ENCODE measurements at regions not wholly inside any gene's neighbourhood (a gene's known extent, or its start where the extent isn't known, plus 50 kb on each side); places are given as distances from the start of the nearest gene placed in this dataset.

GRCh38 chr7:54355842-54356241 lies 186.3 kb upstream of the VSTM2A start:
- intact Hi-C loops (cut with micrococcal nuclease) (no loop called here), dilution Hi-C loops (cut with MboI; ENCODE audit: extremely low pct_ligation_motif_present, low sequenced_read_pairs) (no loop called here)
- H3K4me1 ChIP-seq (ENCODE audit: control insufficient read depth, extremely low read depth, insufficient read depth, low read length), result no peaks in the 10 kb centered on the region
- H3K4me3 ChIP-seq (replicated peaks in 1 of 3; ENCODE audit: insufficient read depth in 1 of 3, low read depth in 1 of 3, low read length in 3 of 3), result no peak overlapping the region
- H3K9ac ChIP-seq (replicated peaks; ENCODE audit: extremely low read depth, insufficient read depth, low read length), result no peak overlapping the region
- no peak overlapping the region for H3K4me2 ChIP-seq (ENCODE audit: insufficient read depth, low read length)
- no peaks in the 10 kb centered on the region for H4K20me1 ChIP-seq (replicated peaks; ENCODE audit: control insufficient read depth, extremely low read depth, insufficient read depth, low read length)
- no TSS peak for BruUV-seq (replicated peaks)
- no peaks in the 10 kb centered on the region for H3K36me3 ChIP-seq (ENCODE audit: control insufficient read depth in 2 of 2, extremely low read depth in 1 of 2, insufficient read depth in 2 of 2, low read length in 2 of 2)
- ChIA-PET POLR2A (no interaction called here), CTCF (no interaction called here)
- no peak overlapping the region for H3K27ac ChIP-seq (ENCODE audit: insufficient read depth, low read depth, low read length)
- no peaks in the 10 kb centered on the region for H3K27me3 ChIP-seq (ENCODE audit: control insufficient read depth in 2 of 2, insufficient read depth in 2 of 2, low read length in 2 of 2)
- H2AFZ ChIP-seq (ENCODE audit: low read depth, low read length), result no peak overlapping the region
- DNase-seq (ENCODE audit: low read depth, low spot score) (no peak), FAIRE-seq (no peak)
- H3K79me2 ChIP-seq (ENCODE audit: control insufficient read depth, insufficient read depth, low read length), result no peaks in the 10 kb centered on the region
- TF ChIP-seq MYC (IDR thresholded peaks at IDR 0.05; ENCODE audit: low read depth, low read length) (no peak), CTCF (IDR thresholded peaks at IDR 0.05; ENCODE audit: extremely low read depth in 1 of 2, insufficient read depth in 1 of 2, low read depth in 1 of 2, low read length in 2 of 2) (no peak), GATA2 (IDR thresholded peaks at IDR 0.05; ENCODE audit: insufficient read depth, insufficient read length, low read depth, low read length) (no peak), JUN (IDR thresholded peaks at IDR 0.05; ENCODE audit: borderline replicate concordance, insufficient read depth, insufficient read length, low read depth) (no peak), FOS (IDR thresholded peaks at IDR 0.05; ENCODE audit: borderline replicate concordance, insufficient read depth, low read length) (no peak), POLR2AphosphoS5 (IDR thresholded peaks at IDR 0.05; ENCODE audit: insufficient read depth, low read depth, low read length) (no peak), MAX (IDR thresholded peaks at IDR 0.05; ENCODE audit: insufficient read depth, insufficient read length) (no peak), EZH2 (IDR thresholded peaks at IDR 0.05; ENCODE audit: borderline replicate concordance, low read depth, low read length, severe bottlenecking) (no peak), POLR2A (IDR thresholded peaks at IDR 0.05; ENCODE audit: low read depth, low read length) (no peak)
- no peaks in the 10 kb centered on the region for H3K9me1 ChIP-seq (replicated peaks; ENCODE audit: control insufficient read depth, extremely low read depth, insufficient read depth, low read length)
- peaks cover 2% of the 10 kb centered on the region for H3K9me3 ChIP-seq (replicated peaks; ENCODE audit: control insufficient read depth, insufficient read depth, low read length)

Data from endothelial cell of umbilical vein (primary cell).